ENCODE measurements at regions not wholly inside any gene's neighbourhood (a gene's known extent, or its start where the extent isn't known, plus 50 kb on each side); places are given as distances from the start of the nearest gene placed in this dataset.

GRCh38 chr3:116977441-116977840 lies 267.9 kb downstream of the TUSC7 start:
- no peaks in the 10 kb centered on the region for H3K9me3 ChIP-seq (replicated peaks; ENCODE audit: control insufficient read depth, insufficient read depth, low read depth, low read length)
- H3K27me3 ChIP-seq (ENCODE audit: control insufficient read depth in 2 of 2, insufficient read depth in 2 of 2, low read length in 2 of 2) = no peaks in the 10 kb centered on the region
- ChIA-PET POLR2A (no interaction called here), CTCF (ENCODE audit: low intra/inter-chr PET ratio) (no interaction called here)
- intact Hi-C loops (cut with micrococcal nuclease) = no loop called here
- FAIRE-seq = no peak
- H3K36me3 ChIP-seq (ENCODE audit: control insufficient read depth, insufficient read depth, low read length) = no peaks in the 10 kb centered on the region
- no TSS peak for BruUV-seq (replicated peaks)
- no peak for ATAC-seq
- TF ChIP-seq NELFE (IDR thresholded peaks at IDR 0.05; ENCODE audit: insufficient read depth, insufficient read length) (no peak), CBX3 (IDR thresholded peaks at IDR 0.05; ENCODE audit: borderline replicate concordance in 1 of 2, low read length in 2 of 2) (no peak), ZNF431 (CRISPR knock-in tag; IDR thresholded peaks at IDR 0.05) (no peak), ZNF778 (CRISPR knock-in tag; IDR thresholded peaks at IDR 0.05) (no peak), ESRRB (CRISPR knock-in tag; IDR thresholded peaks at IDR 0.05; ENCODE audit: borderline replicate concordance) (no peak), XRCC3 (IDR thresholded peaks at IDR 0.05) (no peak), ILF3 (IDR thresholded peaks at IDR 0.05; ENCODE audit: borderline replicate concordance) (no peak)
- in situ Hi-C loops (cut with MboI) = no loop called here
- no peaks in the 10 kb centered on the region for H3K4me1 ChIP-seq (replicated peaks in 1 of 2; ENCODE audit: control insufficient read depth in 2 of 2, insufficient read depth in 2 of 2, low read length in 2 of 2)
- no peak overlapping the region for H3K4me3 ChIP-seq
- no peak overlapping the region for H3K27ac ChIP-seq (ENCODE audit: extremely low read depth, low read depth, low read length)
- no peak overlapping the region for H3K4me2 ChIP-seq (ENCODE audit: insufficient read depth, low read length)
- WGBS (ENCODE audit: insufficient coverage, low coverage, missing lambda C conversion rate) = 0% methylated on average over 1 of the region's 1 CpG
- H3K9ac ChIP-seq (ENCODE audit: insufficient read depth in 1 of 2, low read depth in 2 of 2, low read length in 2 of 2) = no peak overlapping the region
- H3K9me1 ChIP-seq (ENCODE audit: control insufficient read depth, insufficient read depth, low read length) = no peaks in the 10 kb centered on the region
- no peak for DNase-seq (ENCODE audit: extremely low read depth in 1 of 4, low spot score in 3 of 4)
- no peak overlapping the region for H2AFZ ChIP-seq (ENCODE audit: low read depth, low read length)
- H4K20me1 ChIP-seq (replicated peaks; ENCODE audit: control insufficient read depth, insufficient read depth, low read length) = no peaks in the 10 kb centered on the region
- H3K79me2 ChIP-seq (ENCODE audit: control insufficient read depth, insufficient read depth, low read length) = no peaks in the 10 kb centered on the region

GRCh38 chr3:116980099-116980498 lies 270.5 kb downstream of the TUSC7 start:
- ATAC-seq (no peak), DNase-seq (ENCODE audit: extremely low read depth in 1 of 4, low spot score in 3 of 4) (no peak), FAIRE-seq (no peak)
- Histone ChIP-seq H3K27me3 (ENCODE audit: control insufficient read depth in 2 of 2, insufficient read depth in 2 of 2, low read length in 2 of 2) (no peaks in the 10 kb centered on the region), H3K27ac (ENCODE audit: extremely low read depth, low read depth, low read length) (no peak overlapping the region), H3K36me3 (ENCODE audit: control insufficient read depth, insufficient read depth, low read length) (no peaks in the 10 kb centered on the region), H3K4me3 (no peak overlapping the region), H2AFZ (ENCODE audit: low read depth, low read length) (no peak overlapping the region), H3K9me1 (ENCODE audit: control insufficient read depth, insufficient read depth, low read length) (no peaks in the 10 kb centered on the region), H3K9ac (ENCODE audit: insufficient read depth in 1 of 2, low read depth in 2 of 2, low read length in 2 of 2) (no peak overlapping the region), H3K4me2 (ENCODE audit: insufficient read depth, low read length) (no peak overlapping the region), H3K79me2 (ENCODE audit: control insufficient read depth, insufficient read depth, low read length) (no peaks in the 10 kb centered on the region), H3K9me3 (replicated peaks; ENCODE audit: control insufficient read depth, insufficient read depth, low read depth, low read length) (no peaks in the 10 kb centered on the region), H3K4me1 (replicated peaks in 1 of 2; ENCODE audit: control insufficient read depth in 2 of 2, insufficient read depth in 2 of 2, low read length in 2 of 2) (no peaks in the 10 kb centered on the region), H4K20me1 (replicated peaks; ENCODE audit: control insufficient read depth, insufficient read depth, low read length) (no peaks in the 10 kb centered on the region)
- POLR2A ChIA-PET = no interaction called here
- CTCF ChIA-PET (ENCODE audit: low intra/inter-chr PET ratio) = no interaction called here
- intact Hi-C loops (cut with micrococcal nuclease) (no loop called here), in situ Hi-C loops (cut with MboI) (no loop called here)
- no TSS peak for BruUV-seq (replicated peaks)
- WGBS (ENCODE audit: insufficient coverage, low coverage, missing lambda C conversion rate) = 0% methylated on average over 3 of the region's 3 CpGs
- TF ChIP-seq RBM39 (optimal IDR thresholded peaks at IDR 0.05; ENCODE audit: low read depth, low read length) (no peak), TCFL5 (CRISPR knock-in tag; conservative IDR thresholded peaks at IDR 0.05) (no peak), ZNF197 (CRISPR knock-in tag; IDR thresholded peaks at IDR 0.05; ENCODE audit: low read depth) (no peak), CCNT2 (IDR thresholded peaks at IDR 0.05; ENCODE audit: borderline replicate concordance, extremely low read depth, insufficient read length, low read depth, low read length) (no peak), KHSRP (IDR thresholded peaks at IDR 0.05) (no peak), FOSL1 (tag; conservative IDR thresholded peaks at IDR 0.05) (no peak), GATAD2B (IDR thresholded peaks at IDR 0.05; ENCODE audit: borderline replicate concordance) (no peak), ZNF274 (IDR thresholded peaks at IDR 0.05; ENCODE audit: borderline replicate concordance, low read depth, low read length) (no peak), ZNF766 (CRISPR knock-in tag; conservative IDR thresholded peaks at IDR 0.05) (no peak), ZNF253 (CRISPR knock-in tag; conservative IDR thresholded peaks at IDR 0.05) (no peak)
- TF ChIP-seq, protein P1, sequence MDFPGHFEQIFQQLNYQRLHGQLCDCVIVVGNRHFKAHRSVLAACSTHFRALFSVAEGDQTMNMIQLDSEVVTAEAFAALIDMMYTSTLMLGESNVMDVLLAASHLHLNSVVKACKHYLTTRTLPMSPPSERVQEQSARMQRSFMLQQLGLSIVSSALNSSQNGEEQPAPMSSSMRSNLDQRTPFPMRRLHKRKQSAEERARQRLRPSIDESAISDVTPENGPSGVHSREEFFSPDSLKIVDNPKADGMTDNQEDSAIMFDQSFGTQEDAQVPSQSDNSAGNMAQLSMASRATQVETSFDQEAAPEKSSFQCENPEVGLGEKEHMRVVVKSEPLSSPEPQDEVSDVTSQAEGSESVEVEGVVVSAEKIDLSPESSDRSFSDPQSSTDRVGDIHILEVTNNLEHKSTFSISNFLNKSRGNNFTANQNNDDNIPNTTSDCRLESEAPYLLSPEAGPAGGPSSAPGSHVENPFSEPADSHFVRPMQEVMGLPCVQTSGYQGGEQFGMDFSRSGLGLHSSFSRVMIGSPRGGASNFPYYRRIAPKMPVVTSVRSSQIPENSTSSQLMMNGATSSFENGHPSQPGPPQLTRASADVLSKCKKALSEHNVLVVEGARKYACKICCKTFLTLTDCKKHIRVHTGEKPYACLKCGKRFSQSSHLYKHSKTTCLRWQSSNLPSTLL (IDR thresholded peaks at IDR 0.05) = no peak

All from K562 (cell line).